Stimulated activated CD4-positive, alpha-beta T cell treated with anti-CD3 and anti-CD28 coated beads, Interleukin-15, amount 100 ng/mL, for 24 hours (primary cell): ENCODE measurements at regions not wholly inside any gene's neighbourhood (a gene's known extent, or its start where the extent isn't known, plus 50 kb on each side); places are given as distances from the start of the nearest gene placed in this dataset.

Experiments
- DNase-seq: peaks from one replicate; pipeline ENCODE4 v3.0.0-alpha.2; 2020

DNA sequence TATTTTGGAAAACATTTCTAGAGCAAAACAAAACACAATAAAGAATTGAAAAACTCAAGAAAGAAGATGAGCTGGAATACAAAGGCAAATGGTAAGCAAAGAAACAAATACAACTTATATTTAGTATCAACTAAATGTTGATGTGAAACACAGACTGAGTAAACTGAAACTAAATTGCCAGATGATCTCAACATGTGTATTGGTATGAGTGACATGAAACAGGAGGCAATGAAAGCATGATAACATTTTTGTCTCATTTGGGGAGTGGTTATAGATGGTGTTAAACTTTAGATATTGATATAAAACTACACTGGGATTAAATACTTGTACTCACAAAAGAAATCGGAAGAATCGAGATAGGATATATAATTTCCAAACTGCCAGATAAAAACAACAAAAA, 805.6 kb upstream of the CXADR start:
- DNase-seq = no peak

DNA sequence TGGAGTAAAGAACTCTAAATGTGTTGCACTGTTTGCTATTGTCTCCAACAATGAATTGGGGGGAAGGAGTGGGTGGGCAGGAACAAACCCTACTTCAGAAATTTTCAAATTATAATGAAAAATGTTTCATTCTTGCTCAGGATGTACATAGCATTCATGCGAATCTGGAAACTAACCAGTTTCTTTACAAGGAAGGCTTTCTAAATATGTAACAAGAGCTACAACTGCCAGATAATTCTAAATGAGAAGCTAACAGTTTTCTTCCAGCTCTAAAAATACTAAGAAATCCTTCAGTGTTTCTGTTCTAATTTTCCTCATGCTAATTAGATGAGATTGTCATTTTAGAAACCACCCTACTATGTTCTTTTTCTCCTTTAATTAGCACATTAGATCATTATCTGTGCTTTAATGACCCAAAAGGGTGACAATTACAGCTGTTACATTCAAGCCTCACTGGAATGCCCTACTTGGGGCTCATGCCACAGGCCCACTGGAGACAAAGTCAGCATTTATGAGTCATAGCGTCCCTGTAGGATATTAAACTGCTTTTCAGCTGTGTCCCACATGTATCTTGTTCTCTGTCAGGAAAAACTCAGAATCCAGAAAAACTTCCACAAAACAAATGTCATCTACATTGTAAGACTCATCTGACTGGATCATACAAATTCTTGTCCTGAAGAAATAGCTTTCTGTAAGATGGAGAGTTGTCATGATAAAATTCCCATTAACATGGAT, 804.6 kb upstream of the CXADR start:
- DNase-seq = no peak

- DNase-seq = no peak
These were observed 802.8 kb upstream of the CXADR start for GRCh38 chr21:16709866-16710550.

DNA sequence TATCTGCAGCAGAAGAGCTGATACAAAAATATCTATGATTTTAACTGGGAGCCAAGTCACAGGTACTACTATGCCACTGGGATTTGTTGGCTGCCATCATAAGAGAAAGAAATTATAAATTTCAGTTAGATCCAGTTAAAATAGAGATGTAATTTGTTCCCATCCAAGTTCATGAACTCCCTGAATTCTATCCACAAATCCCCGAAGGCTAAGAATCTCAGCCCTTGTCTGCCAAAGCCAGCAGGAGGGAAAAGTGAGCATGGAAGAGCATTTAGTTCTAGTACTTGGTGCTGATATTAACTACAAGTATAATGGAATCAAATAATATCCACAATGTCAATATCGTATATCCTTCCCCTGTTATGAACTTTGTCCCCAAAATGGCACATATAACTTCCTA, 801.1 kb upstream of the CXADR start:
- DNase-seq = no peak

DNA sequence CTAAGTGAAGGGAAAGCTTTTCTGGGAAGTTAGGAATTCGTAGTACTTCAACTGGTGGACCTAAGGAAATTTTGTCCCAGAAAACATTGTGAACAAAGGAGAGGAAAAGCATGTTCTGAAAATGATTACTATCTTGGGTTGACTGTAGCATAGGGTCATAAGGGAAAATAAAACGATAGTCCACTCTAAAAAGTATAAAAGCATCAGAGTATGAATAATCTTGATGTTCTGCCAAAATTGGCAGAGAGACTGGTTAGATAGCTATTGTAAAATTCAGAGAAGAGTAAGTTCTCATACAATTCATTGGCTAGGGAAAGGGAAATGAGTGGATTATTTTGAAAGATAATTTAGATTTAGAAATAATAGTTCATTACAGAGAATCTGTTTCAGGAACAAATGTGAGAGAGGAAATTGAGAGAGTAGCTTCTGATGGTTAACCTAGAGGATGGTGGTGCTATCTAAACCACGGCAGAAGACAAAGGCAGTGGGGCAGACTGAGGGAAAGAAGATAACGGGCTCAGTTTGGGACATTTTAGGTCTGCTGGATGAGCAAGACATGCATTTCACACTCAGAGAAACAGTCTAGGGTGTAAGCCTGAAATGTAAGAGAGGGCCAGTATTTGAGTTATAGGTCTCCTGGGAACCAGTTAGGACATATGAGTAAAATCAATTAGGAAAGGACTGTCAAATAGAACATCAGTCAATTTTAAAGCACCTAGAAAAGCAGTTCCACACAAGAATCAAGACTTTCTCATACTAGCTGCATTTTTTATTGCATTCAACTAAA, 799.3 kb upstream of the CXADR start:
- DNase-seq = no peak

GRCh38 chr21:16740511-16740910, 772.3 kb upstream of the CXADR start:
- no peak for DNase-seq

DNA sequence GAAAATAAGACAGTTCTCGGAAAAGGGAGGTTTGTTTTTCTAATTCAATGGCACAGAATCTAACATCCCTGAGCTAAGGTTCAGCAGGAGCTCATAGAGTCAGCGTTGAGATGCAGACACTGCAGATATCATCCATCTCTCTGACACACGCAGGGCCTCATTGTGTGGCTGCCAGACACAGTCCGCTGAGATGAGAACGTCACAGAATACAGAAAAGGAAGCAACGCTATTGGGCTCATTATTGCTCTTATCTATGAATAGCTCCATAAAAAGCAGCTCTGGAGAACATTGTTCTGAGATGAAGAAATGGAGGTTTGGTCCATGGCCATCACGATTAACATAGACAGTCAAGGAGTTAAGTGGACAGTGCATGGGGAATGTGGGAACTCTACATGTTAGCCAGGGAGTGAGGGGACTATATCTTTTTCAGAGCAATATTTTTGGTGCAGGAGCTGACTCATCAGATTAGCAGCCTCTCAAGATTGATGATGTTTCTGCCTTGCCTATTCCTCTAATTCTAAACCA, 771.6 kb upstream of the CXADR start:
- DNase-seq = no peak

DNA sequence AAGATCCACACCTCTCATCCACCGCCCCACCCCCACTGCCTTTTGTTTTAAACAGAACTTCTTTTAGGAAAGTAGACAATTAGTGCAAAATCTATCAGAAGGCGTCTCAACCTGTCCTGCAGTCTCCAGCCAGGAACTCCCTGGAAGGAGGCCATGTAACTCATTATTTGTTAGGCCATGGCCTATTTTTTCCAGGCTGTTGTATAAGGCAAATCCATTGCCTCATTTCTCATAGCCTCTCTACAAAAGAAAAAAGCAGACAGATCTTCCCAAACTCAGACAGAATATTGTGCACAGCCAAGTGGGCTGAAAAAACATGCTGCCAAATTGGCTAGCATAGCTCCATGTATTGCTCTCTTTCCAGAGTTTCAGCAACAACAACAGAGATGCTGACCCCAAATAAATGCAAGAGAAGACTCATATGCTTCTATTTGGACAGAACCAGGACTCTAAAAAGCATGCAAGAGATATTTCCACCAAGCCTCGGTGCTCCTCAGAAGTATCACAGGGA, 770.7 kb upstream of the CXADR start:
- DNase-seq = no peak

- no peak for DNase-seq
These were observed 770.1 kb upstream of the CXADR start for GRCh38 chr21:16742741-16743140.

GRCh38 chr21:16743317-16743716, 769.5 kb upstream of the CXADR start:
- DNase-seq = no peak

- DNase-seq = no peak
These were observed 761.9 kb upstream of the CXADR start for GRCh38 chr21:16750926-16751325.

DNA sequence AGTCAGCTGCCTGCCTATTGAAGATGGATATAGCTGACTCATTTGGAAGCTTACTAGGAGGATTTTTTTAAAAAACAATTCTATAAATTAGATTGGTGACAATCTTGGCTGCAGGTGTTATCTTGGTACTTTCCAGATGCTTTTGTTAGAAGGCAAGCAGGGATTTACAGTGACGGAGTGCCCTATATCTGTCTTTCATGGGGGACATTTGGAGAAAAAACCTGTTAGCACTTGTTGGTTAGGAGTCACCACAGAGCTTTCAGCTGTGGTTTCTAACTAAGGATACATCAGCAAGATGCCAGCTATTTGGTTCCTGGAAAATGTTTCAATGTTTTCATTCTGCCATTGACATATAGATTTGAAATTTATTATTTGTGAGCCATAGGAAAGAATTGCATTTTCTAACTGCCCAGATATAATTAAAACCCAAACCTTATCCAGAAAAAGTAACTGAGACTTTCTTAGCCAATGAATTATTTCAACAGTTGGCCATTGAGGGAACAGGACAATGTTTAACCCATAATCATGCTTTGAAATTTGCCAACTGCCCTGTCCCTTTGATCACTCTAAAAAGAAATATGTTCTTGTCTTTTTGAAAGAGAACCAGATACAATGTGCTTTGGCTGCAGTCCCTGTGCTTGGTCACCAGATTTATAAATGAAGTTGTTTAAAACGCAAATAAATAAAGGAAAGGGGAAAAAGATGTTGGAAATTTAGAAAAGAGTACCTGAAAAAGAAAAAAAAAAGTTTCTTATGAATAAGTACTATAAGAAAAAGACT, 761.0 kb upstream of the CXADR start:
- no peak for DNase-seq

DNA sequence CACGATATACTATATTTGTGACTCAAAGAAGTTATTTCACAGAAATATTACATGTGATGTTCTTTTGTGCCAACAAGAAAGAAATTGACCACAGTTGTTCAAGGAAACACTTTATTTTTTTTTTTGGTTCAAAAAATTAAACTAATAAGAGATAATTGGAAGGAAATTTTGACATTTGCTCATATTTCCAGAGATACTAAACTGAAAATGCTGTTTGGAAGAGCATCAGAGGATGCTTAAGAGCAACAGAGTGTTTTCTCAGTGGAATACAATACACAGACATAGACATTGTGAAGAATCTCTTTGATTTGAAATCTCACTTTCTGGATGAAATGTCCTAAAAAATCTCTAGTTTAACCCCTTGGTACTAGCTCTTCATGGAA, 760.4 kb upstream of the CXADR start:
- DNase-seq = no peak

- no peak for DNase-seq
These were observed 757.8 kb upstream of the CXADR start for GRCh38 chr21:16755061-16755460.

DNA sequence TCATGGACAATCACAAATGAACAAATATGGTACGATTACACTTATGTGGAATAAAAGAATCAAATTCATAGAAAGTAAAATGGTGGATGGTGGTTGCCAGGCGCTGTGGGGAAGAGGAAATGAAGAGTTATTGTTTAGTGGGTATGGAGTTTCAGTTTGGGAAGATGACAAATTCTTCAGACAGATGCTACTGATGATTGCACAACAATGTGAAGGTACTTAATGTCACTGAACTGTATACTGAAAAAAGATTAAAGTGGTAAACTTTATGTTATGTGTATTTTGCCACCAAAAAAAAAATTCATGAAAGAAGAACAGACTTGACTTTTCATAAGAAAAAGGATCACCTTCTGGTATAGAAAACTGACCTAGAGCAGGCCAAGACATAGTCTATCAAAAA, 745.6 kb upstream of the CXADR start:
- DNase-seq = no peak

- DNase-seq = no peak
These were observed 744.7 kb upstream of the CXADR start for GRCh38 chr21:16768096-16768495.

- no peak for DNase-seq
These were observed 742.6 kb upstream of the CXADR start for GRCh38 chr21:16770266-16770665.

GRCh38 chr21:16773206-16773605, 739.6 kb upstream of the CXADR start:
- DNase-seq = no peak

GRCh38 chr21:16775076-16775475, 737.8 kb upstream of the CXADR start:
- no peak for DNase-seq

DNA sequence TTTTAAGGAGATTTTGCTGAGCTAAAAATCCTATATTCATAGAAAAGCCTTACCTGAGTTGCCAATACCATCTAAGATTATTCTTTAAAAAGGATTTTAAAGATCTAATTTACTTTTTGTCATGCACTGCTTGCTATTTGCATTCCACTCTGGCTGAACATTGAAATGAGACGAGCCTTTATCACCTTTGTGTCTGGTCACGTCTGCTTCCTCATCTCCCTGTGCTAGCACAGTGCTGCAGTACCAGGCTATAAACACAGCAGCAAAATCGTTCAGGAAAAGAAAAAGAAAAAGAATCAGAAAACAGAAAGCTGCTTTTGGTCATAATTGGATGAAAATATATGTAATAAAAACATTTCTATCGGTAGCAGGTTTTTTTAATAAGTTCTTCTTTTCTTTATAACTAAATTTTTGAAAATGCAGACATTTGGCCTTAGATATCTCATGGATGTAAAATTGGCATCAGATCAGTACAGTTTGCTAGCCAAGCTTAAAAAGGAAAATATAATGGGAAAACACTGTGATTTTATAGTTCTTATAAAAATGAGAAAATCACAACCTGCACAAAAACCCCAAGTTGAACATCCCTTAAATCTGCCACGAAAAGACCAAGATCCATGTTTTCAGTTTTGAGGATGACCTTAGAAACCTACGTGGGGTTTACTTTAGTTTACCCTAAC, 735.7 kb upstream of the CXADR start:
- no peak for DNase-seq

DNA sequence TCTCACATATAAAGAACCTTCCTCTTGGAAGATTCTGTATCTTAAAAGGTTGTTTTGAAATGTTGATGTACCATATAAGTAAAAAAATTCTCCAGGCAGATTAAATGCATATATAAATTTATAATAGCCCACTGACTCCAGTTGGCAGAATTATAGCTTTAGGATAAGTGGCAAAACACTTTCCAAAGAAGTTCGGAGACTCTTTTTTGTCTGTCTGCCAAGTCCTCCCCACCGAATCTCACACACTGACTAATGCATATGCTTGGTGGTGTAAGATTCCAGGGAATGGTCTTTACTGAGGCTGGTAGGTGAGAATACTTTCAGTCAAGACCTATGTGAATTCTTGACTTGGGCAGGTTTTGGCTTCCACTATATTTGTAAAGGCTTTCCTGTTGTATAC, 724.3 kb upstream of the CXADR start:
- no peak for DNase-seq

GRCh38 chr21:16789636-16790035, 723.2 kb upstream of the CXADR start:
- no peak for DNase-seq
